ENCODE measurements at regions not wholly inside any gene's neighbourhood (a gene's known extent, or its start where the extent isn't known, plus 50 kb on each side); places are given as distances from the start of the nearest gene placed in this dataset.

DNA sequence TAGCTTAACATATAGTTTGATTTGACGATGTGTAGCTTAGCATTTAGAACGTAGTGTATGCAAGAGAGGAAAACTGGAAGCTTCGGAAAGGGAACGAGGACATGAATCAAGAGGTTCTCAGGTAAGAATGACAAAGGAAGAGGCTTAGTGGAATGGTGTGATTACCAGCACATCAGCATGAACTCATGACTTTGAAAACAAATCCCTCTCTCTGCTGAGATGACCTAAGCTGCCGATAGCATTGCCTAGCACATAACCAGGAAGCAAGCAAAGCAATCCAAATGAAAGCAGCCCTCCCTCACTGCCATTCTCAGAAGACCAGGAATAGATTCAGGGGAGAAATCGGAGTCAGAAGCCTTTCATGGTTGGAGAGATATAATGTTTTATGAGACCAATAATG lies 51.3 kb upstream of the CCL1 start:
- DNase-seq (ENCODE audit: low spot score), result no peak
- in situ Hi-C loops (cut with MboI; ENCODE audit: low sequenced_read_pairs, unreplicated experiment), result loop anchor here (10.0 kb wide), 1 partner anchor 120 kb away; no protein-coding TSS in a partner anchor

DNA sequence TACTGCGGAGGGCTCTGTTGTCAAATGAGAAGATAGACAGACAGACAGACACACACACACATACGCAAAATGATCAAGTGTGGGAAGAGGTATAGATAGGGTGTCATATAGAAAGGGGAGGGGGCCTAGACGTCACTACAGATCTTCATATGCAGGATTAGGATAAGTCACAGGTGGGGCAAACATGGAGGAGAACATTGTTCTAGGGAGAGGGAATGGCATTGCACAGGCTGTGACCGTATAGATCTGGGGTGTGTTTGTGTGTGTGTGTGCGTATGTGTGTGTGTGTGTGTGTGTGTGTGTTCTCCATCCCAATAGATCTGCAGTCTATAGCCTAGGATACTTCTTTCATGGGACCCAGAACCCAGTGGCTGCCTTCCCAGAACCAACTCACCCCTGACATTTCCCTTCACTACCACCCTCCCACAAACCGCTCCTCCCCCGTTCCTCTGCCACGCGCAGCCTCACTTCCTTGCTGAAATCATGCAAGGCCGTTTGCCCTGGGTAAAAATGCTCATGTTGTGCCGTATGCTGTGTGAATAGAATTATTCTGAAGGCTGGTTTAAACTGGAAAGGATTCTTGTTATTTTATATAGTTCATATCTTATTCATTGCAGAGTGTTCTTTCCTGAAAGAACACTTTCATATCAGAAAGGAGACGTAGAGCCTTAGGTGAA lies 50.5 kb upstream of the CCL1 start:
- TF ChIP-seq, protein P1, sequence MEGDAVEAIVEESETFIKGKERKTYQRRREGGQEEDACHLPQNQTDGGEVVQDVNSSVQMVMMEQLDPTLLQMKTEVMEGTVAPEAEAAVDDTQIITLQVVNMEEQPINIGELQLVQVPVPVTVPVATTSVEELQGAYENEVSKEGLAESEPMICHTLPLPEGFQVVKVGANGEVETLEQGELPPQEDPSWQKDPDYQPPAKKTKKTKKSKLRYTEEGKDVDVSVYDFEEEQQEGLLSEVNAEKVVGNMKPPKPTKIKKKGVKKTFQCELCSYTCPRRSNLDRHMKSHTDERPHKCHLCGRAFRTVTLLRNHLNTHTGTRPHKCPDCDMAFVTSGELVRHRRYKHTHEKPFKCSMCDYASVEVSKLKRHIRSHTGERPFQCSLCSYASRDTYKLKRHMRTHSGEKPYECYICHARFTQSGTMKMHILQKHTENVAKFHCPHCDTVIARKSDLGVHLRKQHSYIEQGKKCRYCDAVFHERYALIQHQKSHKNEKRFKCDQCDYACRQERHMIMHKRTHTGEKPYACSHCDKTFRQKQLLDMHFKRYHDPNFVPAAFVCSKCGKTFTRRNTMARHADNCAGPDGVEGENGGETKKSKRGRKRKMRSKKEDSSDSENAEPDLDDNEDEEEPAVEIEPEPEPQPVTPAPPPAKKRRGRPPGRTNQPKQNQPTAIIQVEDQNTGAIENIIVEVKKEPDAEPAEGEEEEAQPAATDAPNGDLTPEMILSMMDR (IDR thresholded peaks at IDR 0.05; ENCODE audit: borderline replicate concordance, control extremely low read depth, extremely low read depth, insufficient read depth, missing control alignments), result no peak
- in situ Hi-C loops (cut with MboI; ENCODE audit: low sequenced_read_pairs, unreplicated experiment), result loop anchor here (10.0 kb wide), 1 partner anchor 121 kb away; no protein-coding TSS in a partner anchor
- DNase-seq (ENCODE audit: low spot score), result no peak

More for the DNA sequence above, 51.3 kb upstream of the CCL1 start:
- TF ChIP-seq, protein P1 (IDR thresholded peaks at IDR 0.05; ENCODE audit: borderline replicate concordance, control extremely low read depth, extremely low read depth, insufficient read depth, missing control alignments), result no peak

DNA sequence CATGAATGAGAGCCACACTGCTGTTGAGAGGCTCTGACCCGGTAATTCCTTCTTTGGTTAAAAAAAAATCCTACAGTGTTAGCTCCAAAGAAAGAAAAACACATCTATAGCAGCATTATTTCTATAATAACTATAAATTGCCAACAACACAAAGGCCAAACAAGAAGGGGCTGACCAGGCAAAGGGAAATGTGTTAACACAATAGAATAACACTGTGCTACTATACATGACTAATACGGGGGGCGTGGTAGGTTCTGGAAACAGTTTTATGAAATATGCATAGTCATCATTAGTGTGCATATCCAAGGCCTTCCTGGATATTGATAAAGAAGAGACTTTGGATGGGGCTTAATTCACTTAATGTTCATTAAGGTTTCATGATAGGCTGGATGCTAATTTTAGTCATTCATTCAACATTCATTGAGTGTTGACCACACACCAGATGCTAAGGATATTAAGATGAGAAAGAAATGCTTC lies 50.0 kb upstream of the CCL1 start:
- in situ Hi-C loops (cut with MboI; ENCODE audit: low sequenced_read_pairs, unreplicated experiment), result loop anchor here (10.0 kb wide), 1 partner anchor 122 kb away; no protein-coding TSS in a partner anchor
- TF ChIP-seq, protein P1 (IDR thresholded peaks at IDR 0.05; ENCODE audit: borderline replicate concordance, control extremely low read depth, extremely low read depth, insufficient read depth, missing control alignments), result no peak

More for the DNA sequence above, 50.0 kb upstream of the CCL1 start:
- DNase-seq (ENCODE audit: low spot score), result no peak

All from GM13976 (cell line).